Neural progenitor cell (in vitro differentiated cells): ENCODE measurements at regions not wholly inside any gene's neighbourhood (a gene's known extent, or its start where the extent isn't known, plus 50 kb on each side); places are given as distances from the start of the nearest gene placed in this dataset.

Experiments
- EZH2 ChIP-seq: fragments of 200-600 bp; sonication (generic); IDR thresholded peaks from 2 replicates; pipeline ENCODE4 v1.6.1; 2017; ENCODE audit warnings: antibody characterized with exemption, mild to moderate bottlenecking, moderate library complexity
- EZH2phosphoT487 ChIP-seq: fragments of 200-600 bp; sonication (generic); IDR thresholded peaks from 2 replicates; pipeline ENCODE4 v1.6.1; 2017; ENCODE audit warnings: antibody characterized with exemption
- TF ChIP-seq, protein P1 (sequence below): fragments of 200-600 bp; sonication (generic); IDR thresholded peaks from 2 replicates; pipeline ENCODE4 v1.5.1; 2017; ENCODE audit warnings: antibody characterized with exemption, mild to moderate bottlenecking

DNA sequence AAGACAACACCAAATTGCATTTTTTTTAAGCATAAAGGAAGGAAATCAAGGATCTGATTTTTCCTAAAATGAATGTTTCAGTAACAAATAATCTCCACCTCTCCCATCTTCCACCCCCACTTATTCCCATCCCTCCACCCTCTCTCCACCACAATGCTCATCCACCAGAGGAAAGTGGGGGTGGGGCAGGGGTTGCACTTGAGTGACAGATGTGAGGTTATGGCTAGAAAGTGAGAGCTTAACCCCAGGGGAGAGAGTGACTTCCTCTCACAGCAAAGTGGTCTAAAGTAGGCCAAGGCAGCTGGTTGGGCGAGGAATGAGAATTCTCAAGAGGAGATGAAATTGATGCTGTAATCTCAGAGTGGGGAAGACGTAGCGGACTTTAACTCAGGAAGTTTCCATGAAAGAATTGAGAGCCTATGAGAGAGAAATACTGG is 104.7 kb downstream of the HNRNPLL start:
- TF ChIP-seq, protein P1, sequence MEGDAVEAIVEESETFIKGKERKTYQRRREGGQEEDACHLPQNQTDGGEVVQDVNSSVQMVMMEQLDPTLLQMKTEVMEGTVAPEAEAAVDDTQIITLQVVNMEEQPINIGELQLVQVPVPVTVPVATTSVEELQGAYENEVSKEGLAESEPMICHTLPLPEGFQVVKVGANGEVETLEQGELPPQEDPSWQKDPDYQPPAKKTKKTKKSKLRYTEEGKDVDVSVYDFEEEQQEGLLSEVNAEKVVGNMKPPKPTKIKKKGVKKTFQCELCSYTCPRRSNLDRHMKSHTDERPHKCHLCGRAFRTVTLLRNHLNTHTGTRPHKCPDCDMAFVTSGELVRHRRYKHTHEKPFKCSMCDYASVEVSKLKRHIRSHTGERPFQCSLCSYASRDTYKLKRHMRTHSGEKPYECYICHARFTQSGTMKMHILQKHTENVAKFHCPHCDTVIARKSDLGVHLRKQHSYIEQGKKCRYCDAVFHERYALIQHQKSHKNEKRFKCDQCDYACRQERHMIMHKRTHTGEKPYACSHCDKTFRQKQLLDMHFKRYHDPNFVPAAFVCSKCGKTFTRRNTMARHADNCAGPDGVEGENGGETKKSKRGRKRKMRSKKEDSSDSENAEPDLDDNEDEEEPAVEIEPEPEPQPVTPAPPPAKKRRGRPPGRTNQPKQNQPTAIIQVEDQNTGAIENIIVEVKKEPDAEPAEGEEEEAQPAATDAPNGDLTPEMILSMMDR: no peak
- no peak for TF ChIP-seq EZH2phosphoT487
- no peak for TF ChIP-seq EZH2
